ENCODE measurements at regions not wholly inside any gene's neighbourhood (a gene's known extent, or its start where the extent isn't known, plus 50 kb on each side); places are given as distances from the start of the nearest gene placed in this dataset.

GRCh38 chr2:225319872-225320271 lies 79.6 kb upstream of the NYAP2 start:
- no peak for TF ChIP-seq CTCF (IDR thresholded peaks at IDR 0.05; ENCODE audit: extremely low read depth in 1 of 2, insufficient read depth in 1 of 2, low read depth in 1 of 2, low read length in 2 of 2)
- no peak for TF ChIP-seq POLR2A (IDR thresholded peaks at IDR 0.05; ENCODE audit: low read depth, low read length)
- no peak for TF ChIP-seq FOS (IDR thresholded peaks at IDR 0.05; ENCODE audit: borderline replicate concordance, insufficient read depth, low read length)
- TF ChIP-seq EZH2 (IDR thresholded peaks at IDR 0.05; ENCODE audit: borderline replicate concordance, low read depth, low read length, severe bottlenecking), result no peak

Measured in endothelial cell of umbilical vein (primary cell).